ENCODE measurements at regions not wholly inside any gene's neighbourhood (a gene's known extent, or its start where the extent isn't known, plus 50 kb on each side); places are given as distances from the start of the nearest gene placed in this dataset.
A peak's percentile ranks its signal among the peaks of the same experiment; 100 is the strongest.

GRCh38 chr3:127391436-127392155 is 103.8 kb upstream of the PRR20G start:
- Histone ChIP-seq H3K14ac (ENCODE audit: low read length in 2 of 2) (no peak overlapping the region), H2AFZ (ENCODE audit: low read depth, low read length) (no peak overlapping the region), H3K4me3 (ENCODE audit: insufficient read depth in 1 of 2, low read depth in 1 of 2, low read length in 2 of 2) (no peak overlapping the region), H3K27me3 (ENCODE audit: control insufficient read depth in 1 of 2, insufficient read depth in 1 of 2, low read length in 2 of 2) (peaks cover 21 to 76% of the 10 kb centered on the region in 2 experiments), H2BK5ac (ENCODE audit: low read depth, low read length, poor library complexity, severe bottlenecking) (no peak overlapping the region), H3K9me3 (ENCODE audit: control insufficient read depth, low read length) (no peaks in the 10 kb centered on the region), H3K23ac (ENCODE audit: low read length in 2 of 2) (no peak overlapping the region), H3K36me3 (ENCODE audit: control insufficient read depth in 1 of 2, insufficient read depth in 2 of 2, low read depth in 1 of 2, low read length in 2 of 2) (no peaks in the 10 kb centered on the region), H3K79me1 (replicated peaks; ENCODE audit: low read length, poor library complexity, severe bottlenecking) (no peaks in the 10 kb centered on the region), H3K4me1 (ENCODE audit: control insufficient read depth, insufficient read depth, low read depth, low read length) (peaks cover 11% of the 10 kb centered on the region), H3K9ac (ENCODE audit: low read length) (no peak overlapping the region), H3K18ac (ENCODE audit: low read depth in 1 of 2, low read length in 2 of 2) (no peak overlapping the region), H3K4ac (ENCODE audit: low read depth in 1 of 2, low read length in 2 of 2) (no peak overlapping the region), H2BK120ac (ENCODE audit: low read depth, low read length) (no peak overlapping the region), H3K4me2 (ENCODE audit: low read length, poor library complexity, severe bottlenecking) (no peak overlapping the region), H3K27ac (ENCODE audit: low read length, poor library complexity, severe bottlenecking) (no peak overlapping the region), H2AK5ac (ENCODE audit: low read length, severe bottlenecking) (no peak overlapping the region), H4K8ac (ENCODE audit: low read length) (no peak overlapping the region), H4K91ac (ENCODE audit: low read length) (no peak overlapping the region), H2BK12ac (ENCODE audit: low read length in 2 of 2) (no peak overlapping the region), H2BK15ac (ENCODE audit: low read depth, poor library complexity, severe bottlenecking) (no peak overlapping the region)
- 65% methylated on average over 14 of the region's 14 CpGs for WGBS
- no peak for DNase-seq

DNA sequence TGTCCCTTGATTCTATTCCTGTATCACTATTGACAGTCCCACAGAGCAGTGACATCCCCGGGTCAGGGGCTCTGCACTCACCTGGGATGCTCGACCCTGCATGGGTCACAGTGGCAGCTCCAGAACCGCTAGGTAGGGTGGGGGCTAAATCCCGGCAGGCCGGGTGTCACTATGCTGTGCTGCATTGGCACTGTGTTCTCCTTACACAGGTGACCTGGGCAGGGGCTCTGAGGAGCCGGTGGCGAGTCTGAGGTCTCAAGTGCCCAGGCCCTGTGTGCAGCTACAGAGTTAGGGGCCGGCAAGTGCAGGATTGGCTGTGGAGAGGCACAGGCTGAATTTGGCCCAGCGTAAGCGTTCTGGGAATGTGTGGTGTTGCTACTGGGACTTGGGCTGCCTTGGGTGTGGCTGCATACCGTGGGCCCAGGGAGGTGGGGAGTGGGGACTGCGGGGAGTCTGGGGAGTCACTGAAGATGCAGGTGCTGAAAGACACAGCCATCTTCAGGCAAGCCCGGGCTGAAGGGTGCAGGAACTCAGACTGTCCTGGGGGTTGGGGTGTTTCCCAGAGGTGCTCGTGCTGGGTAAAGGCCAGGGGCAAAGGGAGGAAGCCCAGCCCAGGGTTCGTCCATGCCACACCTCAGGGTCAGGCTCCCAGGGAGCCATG is 102.6 kb upstream of the PRR20G start:
- Histone ChIP-seq H3K18ac (ENCODE audit: low read depth in 1 of 2, low read length in 2 of 2) (no peak overlapping the region), H2BK120ac (ENCODE audit: low read depth, low read length) (no peak overlapping the region), H3K4me1 (ENCODE audit: control insufficient read depth, insufficient read depth, low read depth, low read length) (peaks cover 4% of the 10 kb centered on the region), H3K14ac (ENCODE audit: low read length in 2 of 2) (no peak overlapping the region), H3K4ac (ENCODE audit: low read depth in 1 of 2, low read length in 2 of 2) (no peak overlapping the region), H3K23ac (ENCODE audit: low read length in 2 of 2) (no peak overlapping the region), H2AK5ac (ENCODE audit: low read length, severe bottlenecking) (no peak overlapping the region), H3K4me3 (ENCODE audit: insufficient read depth in 1 of 2, low read depth in 1 of 2, low read length in 2 of 2) (no peak overlapping the region), H3K9ac (ENCODE audit: low read length) (no peak overlapping the region), H3K4me2 (ENCODE audit: low read length, poor library complexity, severe bottlenecking) (no peak overlapping the region), H2AFZ (ENCODE audit: low read depth, low read length) (no peak overlapping the region), H4K91ac (ENCODE audit: low read length) (no peak overlapping the region), H2BK12ac (ENCODE audit: low read length in 2 of 2) (no peak overlapping the region), H4K8ac (ENCODE audit: low read length) (no peak overlapping the region), H2BK15ac (ENCODE audit: low read depth, poor library complexity, severe bottlenecking) (no peak overlapping the region), H3K27ac (ENCODE audit: low read length, poor library complexity, severe bottlenecking) (no peak overlapping the region), H2BK5ac (ENCODE audit: low read depth, low read length, poor library complexity, severe bottlenecking) (no peak overlapping the region), H3K9me3 (ENCODE audit: control insufficient read depth, low read length) (no peaks in the 10 kb centered on the region), H3K27me3 (ENCODE audit: control insufficient read depth in 1 of 2, insufficient read depth in 1 of 2, low read length in 2 of 2) (peaks cover 11 to 65% of the 10 kb centered on the region in 2 experiments), H3K79me1 (replicated peaks; ENCODE audit: low read length, poor library complexity, severe bottlenecking) (no peaks in the 10 kb centered on the region), H3K36me3 (ENCODE audit: control insufficient read depth in 1 of 2, insufficient read depth in 2 of 2, low read depth in 1 of 2, low read length in 2 of 2) (no peaks in the 10 kb centered on the region)
- 79% methylated on average over 15 of the region's 15 CpGs for WGBS
- no peak for DNase-seq

DNA sequence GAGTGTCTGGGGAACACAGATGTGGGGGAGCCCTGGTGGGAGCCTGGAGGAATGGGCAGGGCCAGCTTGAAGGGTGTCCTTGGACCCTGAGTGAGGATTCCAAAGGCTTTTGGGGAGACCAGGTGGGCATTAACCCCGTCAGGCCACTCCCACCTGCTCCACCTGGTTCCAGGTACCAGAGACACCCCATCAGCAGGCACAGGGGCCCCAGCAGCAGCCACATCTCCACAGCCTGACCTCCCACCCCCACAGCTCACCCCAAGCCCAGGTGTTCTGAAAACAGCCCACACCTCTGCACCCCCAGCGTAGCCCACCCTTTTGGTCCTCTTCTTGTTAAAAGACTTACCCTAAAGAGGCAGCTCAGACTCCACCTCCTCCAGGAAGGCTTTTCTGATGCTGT is 102.1 kb upstream of the PRR20G start:
- no peak for DNase-seq
- no peak overlapping the region for H3K18ac ChIP-seq (ENCODE audit: low read depth in 1 of 2, low read length in 2 of 2)
- no peak overlapping the region for H4K91ac ChIP-seq (ENCODE audit: low read length)
- H2AFZ ChIP-seq (ENCODE audit: low read depth, low read length) = no peak overlapping the region
- WGBS = 78% methylated on average over 2 of the region's 2 CpGs
- H2BK5ac ChIP-seq (ENCODE audit: low read depth, low read length, poor library complexity, severe bottlenecking) = no peak overlapping the region
- H3K4ac ChIP-seq (ENCODE audit: low read depth in 1 of 2, low read length in 2 of 2) = no peak overlapping the region
- no peaks in the 10 kb centered on the region for H3K79me1 ChIP-seq (replicated peaks; ENCODE audit: low read length, poor library complexity, severe bottlenecking)
- H3K9ac ChIP-seq (ENCODE audit: low read length) = no peak overlapping the region
- no peak overlapping the region for H4K8ac ChIP-seq (ENCODE audit: low read length)
- H3K4me1 ChIP-seq (ENCODE audit: control insufficient read depth, insufficient read depth, low read depth, low read length) = peaks cover 4% of the 10 kb centered on the region
- no peaks in the 10 kb centered on the region for H3K36me3 ChIP-seq (ENCODE audit: control insufficient read depth in 1 of 2, insufficient read depth in 2 of 2, low read depth in 1 of 2, low read length in 2 of 2)
- H3K9me3 ChIP-seq (ENCODE audit: control insufficient read depth, low read length) = no peaks in the 10 kb centered on the region
- H2BK15ac ChIP-seq (ENCODE audit: low read depth, poor library complexity, severe bottlenecking) = no peak overlapping the region
- no peak overlapping the region for H2BK120ac ChIP-seq (ENCODE audit: low read depth, low read length)
- no peak overlapping the region for H3K27ac ChIP-seq (ENCODE audit: low read length, poor library complexity, severe bottlenecking)
- H3K23ac ChIP-seq (ENCODE audit: low read length in 2 of 2) = no peak overlapping the region
- no peak overlapping the region for H3K14ac ChIP-seq (ENCODE audit: low read length in 2 of 2)
- H2AK5ac ChIP-seq (ENCODE audit: low read length, severe bottlenecking) = no peak overlapping the region
- H2BK12ac ChIP-seq (ENCODE audit: low read length in 2 of 2) = no peak overlapping the region
- no peak overlapping the region for H3K4me3 ChIP-seq (ENCODE audit: insufficient read depth in 1 of 2, low read depth in 1 of 2, low read length in 2 of 2)
- peaks cover 5 to 64% of the 10 kb centered on the region in 2 experiments for H3K27me3 ChIP-seq (ENCODE audit: control insufficient read depth in 1 of 2, insufficient read depth in 1 of 2, low read length in 2 of 2)
- H3K4me2 ChIP-seq (ENCODE audit: low read length, poor library complexity, severe bottlenecking) = no peak overlapping the region

- no peak overlapping the region for H3K4me3 ChIP-seq (ENCODE audit: insufficient read depth in 1 of 2, low read depth in 1 of 2, low read length in 2 of 2)
- no peak overlapping the region for H3K4me2 ChIP-seq (ENCODE audit: low read length, poor library complexity, severe bottlenecking)
- H3K4me1 ChIP-seq (ENCODE audit: control insufficient read depth, insufficient read depth, low read depth, low read length) = peaks cover 4% of the 10 kb centered on the region
- no peaks in the 10 kb centered on the region for H3K36me3 ChIP-seq (ENCODE audit: control insufficient read depth in 1 of 2, insufficient read depth in 2 of 2, low read depth in 1 of 2, low read length in 2 of 2)
- DNase-seq = no peak
- no peaks in the 10 kb centered on the region for H3K79me1 ChIP-seq (replicated peaks; ENCODE audit: low read length, poor library complexity, severe bottlenecking)
- no peak overlapping the region for H3K18ac ChIP-seq (ENCODE audit: low read depth in 1 of 2, low read length in 2 of 2)
- no peak overlapping the region for H3K9ac ChIP-seq (ENCODE audit: low read length)
- no peak overlapping the region for H2BK15ac ChIP-seq (ENCODE audit: low read depth, poor library complexity, severe bottlenecking)
- H3K27ac ChIP-seq (ENCODE audit: low read length, poor library complexity, severe bottlenecking) = no peak overlapping the region
- H3K14ac ChIP-seq (ENCODE audit: low read length in 2 of 2) = peak overlapping the region in 1 of 2 experiments; percentile 20
- H2BK5ac ChIP-seq (ENCODE audit: low read depth, low read length, poor library complexity, severe bottlenecking) = no peak overlapping the region
- no peak overlapping the region for H2BK120ac ChIP-seq (ENCODE audit: low read depth, low read length)
- no peak overlapping the region for H3K23ac ChIP-seq (ENCODE audit: low read length in 2 of 2)
- H2AK5ac ChIP-seq (ENCODE audit: low read length, severe bottlenecking) = no peak overlapping the region
- 48% methylated on average over 10 of the region's 10 CpGs for WGBS
- H2AFZ ChIP-seq (ENCODE audit: low read depth, low read length) = no peak overlapping the region
- H4K8ac ChIP-seq (ENCODE audit: low read length) = no peak overlapping the region
- no peak overlapping the region for H4K91ac ChIP-seq (ENCODE audit: low read length)
- H2BK12ac ChIP-seq (ENCODE audit: low read length in 2 of 2) = no peak overlapping the region
- no peaks in the 10 kb centered on the region for H3K9me3 ChIP-seq (ENCODE audit: control insufficient read depth, low read length)
- H3K27me3 ChIP-seq (ENCODE audit: control insufficient read depth in 1 of 2, insufficient read depth in 1 of 2, low read length in 2 of 2) = peaks cover under 1 to 62% of the 10 kb centered on the region in 2 experiments
- H3K4ac ChIP-seq (ENCODE audit: low read depth in 1 of 2, low read length in 2 of 2) = no peak overlapping the region
Measured at GRCh38 chr3:127389420-127389819, 101.6 kb upstream of the PRR20G start.
